IPS-15b (cell line): ENCODE measurements at regions not wholly inside any gene's neighbourhood (a gene's known extent, or its start where the extent isn't known, plus 50 kb on each side); places are given as distances from the start of the nearest gene placed in this dataset.

Experiments
- H3K27me3 ChIP-seq: one replicate; pipeline ENCODE4 v1.6.1; 2013; ENCODE audit warnings: low read length; ENCODE audit not compliant: control insufficient read depth, insufficient read depth
- H3K36me3 ChIP-seq: one replicate; pipeline ENCODE4 v1.6.1; 2013; ENCODE audit warnings: low read length; ENCODE audit not compliant: control insufficient read depth, insufficient read depth
- H3K4me1 ChIP-seq: one replicate; pipeline ENCODE4 v1.6.1; 2013; ENCODE audit warnings: mild to moderate bottlenecking, low read length; ENCODE audit not compliant: control insufficient read depth, insufficient read depth
- H3K4me3 ChIP-seq: one replicate; pipeline ENCODE4 v1.5.1; 2013; ENCODE audit warnings: low read depth, low read length
- H3K9ac ChIP-seq: one replicate; pipeline ENCODE4 v1.6.1; 2013; ENCODE audit warnings: low read depth, mild to moderate bottlenecking, low read length
- H3K9me3 ChIP-seq: one replicate; pipeline ENCODE4 v1.6.1; 2013; ENCODE audit warnings: mild to moderate bottlenecking, low read length; ENCODE audit not compliant: control insufficient read depth, insufficient read depth

GRCh38 chr15:89034305-89034704, 54.0 kb upstream of the ABHD2 start:
- Histone ChIP-seq H3K9me3 (no peaks in the 10 kb centered on the region), H3K36me3 (no peaks in the 10 kb centered on the region), H3K9ac (no peak overlapping the region), H3K27me3 (no peaks in the 10 kb centered on the region), H3K4me3 (no peak overlapping the region), H3K4me1 (no peaks in the 10 kb centered on the region)

- Histone ChIP-seq H3K4me1 (no peaks in the 10 kb centered on the region), H3K27me3 (no peaks in the 10 kb centered on the region), H3K9ac (no peak overlapping the region), H3K36me3 (no peaks in the 10 kb centered on the region), H3K4me3 (no peak overlapping the region), H3K9me3 (no peaks in the 10 kb centered on the region)
Observed at GRCh38 chr15:89035150-89035549, 53.1 kb upstream of the ABHD2 start.

GRCh38 chr15:89035658-89036057, 52.6 kb upstream of the ABHD2 start:
- no peaks in the 10 kb centered on the region for H3K4me1 ChIP-seq
- H3K4me3 ChIP-seq, result no peak overlapping the region
- H3K36me3 ChIP-seq, result no peaks in the 10 kb centered on the region
- H3K9ac ChIP-seq, result no peak overlapping the region
- H3K27me3 ChIP-seq, result no peaks in the 10 kb centered on the region
- H3K9me3 ChIP-seq, result no peaks in the 10 kb centered on the region

GRCh38 chr15:89038146-89038545, 50.1 kb upstream of the ABHD2 start:
- Histone ChIP-seq H3K4me1 (no peaks in the 10 kb centered on the region), H3K4me3 (no peak overlapping the region), H3K36me3 (no peaks in the 10 kb centered on the region), H3K9ac (no peak overlapping the region), H3K27me3 (no peaks in the 10 kb centered on the region), H3K9me3 (no peaks in the 10 kb centered on the region)
